ENCODE measurements at regions not wholly inside any gene's neighbourhood (a gene's known extent, or its start where the extent isn't known, plus 50 kb on each side); places are given as distances from the start of the nearest gene placed in this dataset.

DNA sequence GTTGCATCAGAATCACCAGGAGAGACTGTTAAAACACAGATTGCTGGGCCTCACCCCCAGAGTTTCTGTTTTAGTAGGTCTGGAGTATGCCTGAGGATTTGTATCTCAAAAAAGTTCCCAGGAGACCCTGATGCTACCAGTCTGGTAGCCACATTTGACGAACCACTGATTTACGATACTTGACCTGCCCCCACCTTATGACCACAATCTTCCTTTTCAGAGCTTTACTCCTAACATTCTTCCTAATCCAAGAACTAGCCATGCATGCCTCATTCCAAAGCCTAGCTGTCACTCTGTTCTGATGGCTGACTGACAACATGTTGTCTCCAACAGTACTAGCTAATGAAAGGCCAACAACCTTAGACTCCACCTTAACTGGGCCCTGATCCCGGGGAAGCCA is 191.4 kb downstream of the MBD2 start:
- TF ChIP-seq, protein P1, sequence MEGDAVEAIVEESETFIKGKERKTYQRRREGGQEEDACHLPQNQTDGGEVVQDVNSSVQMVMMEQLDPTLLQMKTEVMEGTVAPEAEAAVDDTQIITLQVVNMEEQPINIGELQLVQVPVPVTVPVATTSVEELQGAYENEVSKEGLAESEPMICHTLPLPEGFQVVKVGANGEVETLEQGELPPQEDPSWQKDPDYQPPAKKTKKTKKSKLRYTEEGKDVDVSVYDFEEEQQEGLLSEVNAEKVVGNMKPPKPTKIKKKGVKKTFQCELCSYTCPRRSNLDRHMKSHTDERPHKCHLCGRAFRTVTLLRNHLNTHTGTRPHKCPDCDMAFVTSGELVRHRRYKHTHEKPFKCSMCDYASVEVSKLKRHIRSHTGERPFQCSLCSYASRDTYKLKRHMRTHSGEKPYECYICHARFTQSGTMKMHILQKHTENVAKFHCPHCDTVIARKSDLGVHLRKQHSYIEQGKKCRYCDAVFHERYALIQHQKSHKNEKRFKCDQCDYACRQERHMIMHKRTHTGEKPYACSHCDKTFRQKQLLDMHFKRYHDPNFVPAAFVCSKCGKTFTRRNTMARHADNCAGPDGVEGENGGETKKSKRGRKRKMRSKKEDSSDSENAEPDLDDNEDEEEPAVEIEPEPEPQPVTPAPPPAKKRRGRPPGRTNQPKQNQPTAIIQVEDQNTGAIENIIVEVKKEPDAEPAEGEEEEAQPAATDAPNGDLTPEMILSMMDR (IDR thresholded peaks at IDR 0.05) = no peak
- Histone ChIP-seq H3K36me3 (no peaks in the 10 kb centered on the region), H3K27ac (no peak overlapping the region), H3K9me3 (no peaks in the 10 kb centered on the region), H3K4me3 (no peak overlapping the region), H3K4me1 (no peaks in the 10 kb centered on the region), H3K27me3 (no peaks in the 10 kb centered on the region)
- DNase-seq (ENCODE audit: low spot score) = no peak

DNA sequence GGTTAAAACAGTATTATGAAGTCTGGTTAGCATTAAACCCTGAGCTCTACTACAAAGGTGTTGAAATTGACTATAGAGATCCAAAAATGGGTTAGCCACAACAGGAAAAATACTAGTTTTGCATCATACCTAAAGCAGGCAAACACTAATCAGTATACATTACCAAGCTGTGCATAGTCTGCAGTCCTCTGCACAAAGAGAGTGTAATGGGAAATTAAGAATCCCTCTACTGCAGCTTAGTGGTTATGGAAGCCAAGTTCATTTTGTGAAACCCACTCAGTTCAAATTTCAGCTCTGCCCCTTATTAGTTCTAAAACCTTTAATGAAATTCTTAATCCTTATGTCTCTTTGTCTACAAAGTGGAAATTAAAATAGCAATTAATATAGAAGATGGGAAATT is 192.1 kb downstream of the MBD2 start:
- H3K27me3 ChIP-seq = no peaks in the 10 kb centered on the region
- H3K27ac ChIP-seq = no peak overlapping the region
- TF ChIP-seq, protein P1 (IDR thresholded peaks at IDR 0.05) = no peak
- no peaks in the 10 kb centered on the region for H3K4me1 ChIP-seq
- H3K4me3 ChIP-seq = no peak overlapping the region
- H3K36me3 ChIP-seq = no peaks in the 10 kb centered on the region
- DNase-seq (ENCODE audit: low spot score) = no peak
- H3K9me3 ChIP-seq = no peaks in the 10 kb centered on the region

DNA sequence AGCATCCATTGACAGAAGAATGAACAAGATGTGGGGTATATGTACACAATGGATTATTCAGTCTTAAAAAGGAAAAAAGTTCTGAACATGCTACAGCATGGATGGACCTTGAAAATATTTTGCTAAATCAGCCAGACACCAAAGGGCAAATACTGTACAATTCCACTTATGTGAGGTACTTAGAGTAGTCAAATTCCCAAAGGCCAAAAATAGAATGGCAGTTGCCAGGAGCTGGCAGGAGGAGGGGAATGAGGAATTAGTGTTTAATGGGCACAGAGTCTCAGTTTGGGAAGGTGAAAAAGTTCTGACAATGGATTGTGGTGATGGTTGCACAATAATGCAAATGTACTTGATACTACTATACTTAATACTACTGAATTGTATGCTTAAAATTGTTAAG is 193.2 kb downstream of the MBD2 start:
- no peak overlapping the region for H3K4me3 ChIP-seq
- H3K9me3 ChIP-seq = no peaks in the 10 kb centered on the region
- no peaks in the 10 kb centered on the region for H3K36me3 ChIP-seq
- TF ChIP-seq, protein P1 (IDR thresholded peaks at IDR 0.05) = no peak
- DNase-seq (ENCODE audit: low spot score) = no peak
- H3K4me1 ChIP-seq = no peaks in the 10 kb centered on the region
- no peak overlapping the region for H3K27ac ChIP-seq
- H3K27me3 ChIP-seq = no peaks in the 10 kb centered on the region

DNA sequence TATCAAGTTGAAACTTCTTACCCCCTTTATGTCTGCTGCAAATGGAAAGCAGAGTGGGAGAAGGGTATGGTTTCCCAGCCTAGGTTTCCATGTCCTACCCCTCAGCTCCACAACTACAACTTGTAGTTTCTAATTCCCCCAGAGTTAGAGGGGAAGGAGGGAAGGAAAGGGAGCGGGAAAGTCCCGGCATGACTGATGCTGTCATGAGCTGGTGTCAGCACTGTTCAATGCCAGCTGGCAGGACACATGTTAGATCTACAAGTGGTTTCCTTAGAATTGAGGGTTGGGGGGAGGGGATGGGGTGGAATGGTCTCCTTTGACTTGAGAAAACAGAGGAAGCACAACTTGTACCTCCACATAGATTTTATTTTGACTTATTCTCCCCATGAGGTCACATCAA is 194.0 kb downstream of the MBD2 start:
- Histone ChIP-seq H3K27me3 (no peaks in the 10 kb centered on the region), H3K27ac (no peak overlapping the region), H3K36me3 (no peaks in the 10 kb centered on the region), H3K4me1 (no peaks in the 10 kb centered on the region), H3K9me3 (no peaks in the 10 kb centered on the region), H3K4me3 (no peak overlapping the region)
- TF ChIP-seq, protein P1 (IDR thresholded peaks at IDR 0.05) = no peak
- no peak for DNase-seq (ENCODE audit: low spot score)

DNA sequence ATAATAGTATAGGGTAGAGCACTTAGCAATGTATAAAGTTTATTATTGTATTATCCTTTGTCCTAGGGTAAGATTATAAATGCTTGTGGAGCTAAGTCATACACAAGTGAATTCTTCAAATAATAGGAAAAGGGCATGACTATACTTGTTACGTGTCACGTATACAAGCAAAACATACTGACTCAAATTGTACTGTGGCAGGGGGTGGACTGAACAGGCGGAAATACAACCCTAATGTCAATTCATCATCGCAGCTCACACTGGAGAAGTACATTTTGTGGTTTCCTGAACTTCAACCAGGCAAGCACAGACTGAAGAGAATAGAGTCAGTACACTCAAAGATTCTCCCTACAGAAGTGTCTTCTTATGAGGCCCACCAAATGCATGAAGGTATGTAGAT is 201.0 kb downstream of the MBD2 start:
- no peak for DNase-seq (ENCODE audit: low spot score)
- TF ChIP-seq, protein P1 (IDR thresholded peaks at IDR 0.05) = no peak

DNA sequence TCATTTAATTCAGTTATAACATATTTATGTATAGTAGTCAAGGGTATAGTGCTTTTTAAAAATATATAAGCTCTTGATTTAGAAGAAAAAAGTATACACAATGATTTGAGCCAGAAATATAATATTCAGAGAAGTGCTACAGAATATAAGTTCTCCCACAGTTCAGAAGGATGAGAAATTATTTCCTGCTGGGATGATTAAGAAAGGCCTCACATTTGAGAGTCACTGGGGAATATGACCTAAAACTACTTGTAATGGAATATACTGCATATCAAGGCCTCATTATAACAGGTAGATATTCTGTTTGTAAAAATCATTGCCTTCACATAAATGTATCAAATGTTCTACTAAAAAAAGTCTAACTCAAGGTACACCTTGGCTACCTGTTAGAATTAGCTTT is 203.5 kb downstream of the MBD2 start:
- Histone ChIP-seq H3K36me3 (no peaks in the 10 kb centered on the region), H3K27ac (no peak overlapping the region), H3K4me3 (no peak overlapping the region), H3K9me3 (no peaks in the 10 kb centered on the region), H3K27me3 (no peaks in the 10 kb centered on the region), H3K4me1 (no peaks in the 10 kb centered on the region)
- TF ChIP-seq, protein P1 (IDR thresholded peaks at IDR 0.05) = no peak
- DNase-seq (ENCODE audit: low spot score) = no peak

More for the DNA sequence above, 201.0 kb downstream of the MBD2 start:
- Histone ChIP-seq H3K4me1 (no peaks in the 10 kb centered on the region), H3K27me3 (no peaks in the 10 kb centered on the region), H3K4me3 (no peak overlapping the region), H3K27ac (no peak overlapping the region), H3K9me3 (no peaks in the 10 kb centered on the region), H3K36me3 (no peaks in the 10 kb centered on the region)
